Colonic mucosa (tissue), 4 donors: ENCODE measurements at regions not wholly inside any gene's neighbourhood (a gene's known extent, or its start where the extent isn't known, plus 50 kb on each side); places are given as distances from the start of the nearest gene placed in this dataset.

Experiments
- DNase-seq: peaks from one replicate; pipeline ENCODE4 v3.0.0-alpha.2; 2020
- H3K27ac ChIP-seq: fragments of 200-600 bp; one replicate; pipeline ENCODE4 v1.8.0; 2021
- H3K27me3 ChIP-seq: fragments of 200-600 bp; one replicate; pipeline ENCODE4 v1.8.0; 2021
- H3K36me3 ChIP-seq: fragments of 200-600 bp; one replicate; pipeline ENCODE4 v1.8.0; 2021
- H3K4me1 ChIP-seq: fragments of 200-600 bp; one replicate; pipeline ENCODE4 v1.8.0; 2021; ENCODE audit warnings: mild to moderate bottlenecking
- H3K4me3 ChIP-seq: fragments of 200-600 bp; one replicate; pipeline ENCODE4 v1.8.0; 2021
- H3K9ac ChIP-seq, 2 donors: one replicate each; pipeline ENCODE4 v1.7.0; 2013; ENCODE audit warnings: control low read depth in 2 of 2, low read depth in 2 of 2, low read length in 2 of 2
- H3K9me3 ChIP-seq: fragments of 200-600 bp; one replicate; pipeline ENCODE4 v1.8.0; 2021
- CTCF ChIP-seq: fragments of 200-600 bp; IDR thresholded peaks from one replicate; pipeline ENCODE4 v1.8.0; 2022; ENCODE audit warnings: antibody characterized with exemption, mild to moderate bottlenecking
- intact Hi-C: fragments of 100-400 bp; cut with DNase I; formaldehyde crosslinking; loops from one replicate; pipeline ENCODE4 v1.14.1; 2022
- donor health status: healthy.
- donor health status: DM: no; HTN: no; CAD: no.
- donor health status: DM: no; HTN: no; CAD: no.

GRCh38 chr6:138691595-138692057 is 81.9 kb upstream of the CCDC28A start:
- H3K36me3 ChIP-seq = no peaks in the 10 kb centered on the region
- no peak for TF ChIP-seq CTCF
- no peaks in the 10 kb centered on the region for H3K27me3 ChIP-seq
- H3K27ac ChIP-seq = peak overlapping the region; percentile 79
- DNase-seq = no peak
- peak overlapping the region; percentile 61 for H3K4me3 ChIP-seq
- H3K9ac ChIP-seq = peak overlapping the region; percentile 71 to 92
- intact Hi-C loops = loop anchor here (5.0 kb wide), 1 partner anchor 76 kb away; no protein-coding TSS in a partner anchor
- no peaks in the 10 kb centered on the region for H3K9me3 ChIP-seq
- no peaks in the 10 kb centered on the region for H3K4me1 ChIP-seq

GRCh38 chr6:138692058-138692977 is 81.3 kb upstream of the CCDC28A start:
- TF ChIP-seq CTCF = peak; percentile 85
- H3K9me3 ChIP-seq = no peaks in the 10 kb centered on the region
- H3K4me1 ChIP-seq = no peaks in the 10 kb centered on the region
- no peaks in the 10 kb centered on the region for H3K36me3 ChIP-seq
- no peaks in the 10 kb centered on the region for H3K27me3 ChIP-seq
- peak; percentile 74 for DNase-seq
- peak overlapping the region; percentile 71 to 92 for H3K9ac ChIP-seq
- H3K4me3 ChIP-seq = peak overlapping the region; percentile 61
- intact Hi-C loops = loop anchor here (5.0 kb wide), 1 partner anchor 75 kb away; no protein-coding TSS in a partner anchor
- H3K27ac ChIP-seq = peak overlapping the region; percentile 79

- intact Hi-C loops = loop anchor here (5.0 kb wide), 1 partner anchor 74 kb away; no protein-coding TSS in a partner anchor
- H3K4me1 ChIP-seq = no peaks in the 10 kb centered on the region
- no peaks in the 10 kb centered on the region for H3K9me3 ChIP-seq
- peak overlapping the region; percentile 61 for H3K4me3 ChIP-seq
- H3K27ac ChIP-seq = peak overlapping the region; percentile 79
- H3K9ac ChIP-seq = peak overlapping the region; percentile 71 to 92
- DNase-seq = peak; percentile 88
- H3K36me3 ChIP-seq = no peaks in the 10 kb centered on the region
- no peak for TF ChIP-seq CTCF
- no peaks in the 10 kb centered on the region for H3K27me3 ChIP-seq
Measured at GRCh38 chr6:138692978-138693909, 80.3 kb upstream of the CCDC28A start.

- TF ChIP-seq CTCF = no peak
- Histone ChIP-seq H3K27ac (no peak overlapping the region), H3K36me3 (no peaks in the 10 kb centered on the region), H3K9me3 (no peaks in the 10 kb centered on the region), H3K4me3 (no peak overlapping the region), H3K9ac (no peak overlapping the region), H3K27me3 (no peaks in the 10 kb centered on the region), H3K4me1 (no peaks in the 10 kb centered on the region)
- DNase-seq = no peak
- intact Hi-C loops = no loop called here
Measured at GRCh38 chr6:138695193-138695592, 78.4 kb upstream of the CCDC28A start.

GRCh38 chr6:138714493-138714892 is 59.1 kb upstream of the CCDC28A start:
- H3K9me3 ChIP-seq = no peaks in the 10 kb centered on the region
- H3K27me3 ChIP-seq = no peaks in the 10 kb centered on the region
- H3K36me3 ChIP-seq = no peaks in the 10 kb centered on the region
- H3K9ac ChIP-seq = no peak overlapping the region
- H3K4me3 ChIP-seq = no peak overlapping the region
- no peaks in the 10 kb centered on the region for H3K4me1 ChIP-seq
- no peak overlapping the region for H3K27ac ChIP-seq
- intact Hi-C loops = no loop called here
- no peak for TF ChIP-seq CTCF
- no peak for DNase-seq
